ENCODE measurements at regions not wholly inside any gene's neighbourhood (a gene's known extent, or its start where the extent isn't known, plus 50 kb on each side); places are given as distances from the start of the nearest gene placed in this dataset.

GRCh38 chr10:20948686-20949327 is 51.7 kb upstream of the NEBL start:
- no peak for DNase-seq (ENCODE audit: low read depth)

All from M059J (cell line).